ENCODE measurements at regions not wholly inside any gene's neighbourhood (a gene's known extent, or its start where the extent isn't known, plus 50 kb on each side); places are given as distances from the start of the nearest gene placed in this dataset.

DNA sequence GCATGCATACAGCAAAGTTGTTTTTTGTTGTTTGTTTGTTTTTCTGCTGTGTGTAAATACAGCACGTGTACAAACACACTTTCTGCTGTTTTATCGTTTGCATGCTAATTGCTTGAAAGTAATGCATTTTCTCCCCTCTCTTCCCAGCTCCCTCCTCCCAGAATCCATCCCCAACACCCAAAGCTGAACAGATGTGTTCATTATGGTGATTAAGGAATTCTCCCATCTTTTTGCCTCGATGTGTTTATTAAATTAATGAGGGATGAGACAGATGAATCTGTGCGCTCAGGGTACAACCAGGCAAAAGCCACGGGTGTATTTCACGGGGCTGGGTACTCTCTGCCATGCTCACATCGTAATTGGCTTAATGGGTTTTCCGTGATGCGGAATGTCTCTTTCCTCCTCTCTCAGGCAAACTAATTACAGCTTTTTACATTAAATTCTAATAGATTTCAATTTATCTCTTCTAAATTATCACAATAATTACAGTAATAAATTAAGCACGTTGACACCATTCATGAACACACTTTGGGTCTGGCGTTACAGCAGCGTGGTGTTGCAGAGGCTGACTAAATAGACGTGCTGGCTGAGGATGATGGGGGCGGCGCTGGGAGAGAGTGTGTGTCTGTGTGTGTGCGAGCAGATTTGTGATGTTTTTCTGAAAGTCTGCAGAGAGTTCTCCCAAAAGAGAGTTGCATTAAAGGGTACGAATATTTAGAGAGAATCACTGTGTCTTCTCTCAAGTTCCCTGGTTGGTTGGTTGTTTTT is 117.7 kb downstream of the CRLF2 start:
- intact Hi-C loops (cut with micrococcal nuclease), result no loop called here
- H3K4me1 Mint-ChIP-seq, result no peaks in the 10 kb centered on the region

More for the DNA sequence above, 117.7 kb downstream of the CRLF2 start:
- H3K9me3 Mint-ChIP-seq (ENCODE audit: insufficient read depth), result peaks cover 3% of the 10 kb centered on the region
- no peak for ATAC-seq (ENCODE audit: low read depth)
- H3K4me1 ChIP-seq (ENCODE audit: control insufficient read depth in 2 of 2, insufficient read depth in 2 of 2, low read length in 2 of 2), result no peaks in the 10 kb centered on the region
- DNase-seq, result no peak
- no peaks in the 10 kb centered on the region for H3K79me2 ChIP-seq (ENCODE audit: control insufficient read depth, insufficient read depth, low read length)
- H3K27me3 ChIP-seq (replicated peaks in 1 of 4; ENCODE audit: control extremely low read depth in 1 of 4, control insufficient read depth in 3 of 4, insufficient read depth in 4 of 4, low read length in 3 of 4), result peaks cover 0 to 4% (median 1%) of the 10 kb centered on the region in 4 experiments
- no peak overlapping the region for H3K4me3 Mint-ChIP-seq
- H4K20me1 ChIP-seq (ENCODE audit: control insufficient read depth, insufficient read depth, low read length, poor library complexity, severe bottlenecking), result no peaks in the 10 kb centered on the region
- no peaks in the 10 kb centered on the region for H3K27me3 Mint-ChIP-seq
- ChIA-PET CTCF (no interaction called here), POLR2A (no interaction called here)
- no peak overlapping the region for H3K9ac ChIP-seq (ENCODE audit: low read length)
- H3K27ac ChIP-seq (ENCODE audit: low read length in 2 of 2), result no peak overlapping the region
- TF ChIP-seq EZH2 (IDR thresholded peaks at IDR 0.05; ENCODE audit: borderline replicate concordance, insufficient read depth, low read depth, low read length, poor library complexity, severe bottlenecking) (no peak), CTCF (IDR thresholded peaks at IDR 0.05) (no peak)
- no peak overlapping the region for H3K4me2 ChIP-seq (replicated peaks; ENCODE audit: low read depth, low read length, poor library complexity, severe bottlenecking)
- H2AFZ ChIP-seq (ENCODE audit: insufficient read depth, low read depth, low read length, poor library complexity, severe bottlenecking), result no peak overlapping the region
- H3K27ac Mint-ChIP-seq, result no peak overlapping the region
- WGBS (ENCODE audit: insufficient coverage), result 96% methylated on average over 12 of the region's 17 CpGs
- H3K36me3 ChIP-seq (replicated peaks in 1 of 2; ENCODE audit: control extremely low read depth in 1 of 2, control insufficient read depth in 1 of 2, extremely low read depth in 1 of 2, insufficient read depth in 2 of 2, low read length in 1 of 2), result no peaks in the 10 kb centered on the region
- peaks cover 0 to 41% (median 11%) of the 10 kb centered on the region in 3 donors for H3K9me3 ChIP-seq (ENCODE audit: control extremely low read depth in 1 of 3, control insufficient read depth in 2 of 3, insufficient read depth in 1 of 3, low read length in 2 of 3)
- no peak overlapping the region for H3K4me3 ChIP-seq (ENCODE audit: control extremely low read depth in 1 of 5, extremely low read depth in 1 of 5, insufficient read depth in 1 of 5, low read depth in 2 of 5, low read length in 4 of 5)
